Osteoblast (primary cell): ENCODE measurements at regions not wholly inside any gene's neighbourhood (a gene's known extent, or its start where the extent isn't known, plus 50 kb on each side); places are given as distances from the start of the nearest gene placed in this dataset.

ENCODE experiments used
- DNase-seq: peaks from one replicate; pipeline ENCODE4 v3.0.0; 2011; ENCODE audit warnings: low spot score, mixed read lengths; ENCODE audit not compliant: insufficient read length; ENCODE audit errors: missing footprints
- H2AFZ ChIP-seq: 2 replicates; pipeline ENCODE4 v1.6.0; 2011; ENCODE audit warnings: mild to moderate bottlenecking, low read length
- H3K27ac ChIP-seq: 2 replicates; pipeline ENCODE4 v1.5.1; 2011; ENCODE audit warnings: mild to moderate bottlenecking, low read depth, low read length, moderate library complexity
- H3K27me3 ChIP-seq: 2 replicates; pipeline ENCODE4 v1.6.0; 2012; ENCODE audit warnings: mild to moderate bottlenecking, control low read depth, inconsistent platforms, low read length, moderate library complexity; ENCODE audit not compliant: insufficient read depth
- H3K36me3 ChIP-seq: 2 replicates; pipeline ENCODE4 v1.5.1; 2011; ENCODE audit warnings: mild to moderate bottlenecking, low read length, control low read depth, moderate library complexity; ENCODE audit not compliant: insufficient read depth
- H3K4me1 ChIP-seq: 2 replicates; pipeline ENCODE4 v1.5.1; 2011; ENCODE audit warnings: mild to moderate bottlenecking, low read length, control low read depth, moderate library complexity; ENCODE audit not compliant: insufficient read depth
- H3K4me2 ChIP-seq: 2 replicates; pipeline ENCODE4 v1.6.0; 2011; ENCODE audit warnings: mild to moderate bottlenecking, low read length; ENCODE audit not compliant: insufficient read depth
- H3K4me3 ChIP-seq: fragments of 200-600 bp; sonication (generic); 3 replicates; pipeline ENCODE4 v1.5.1; 2012; ENCODE audit warnings: mild to moderate bottlenecking, low read length, inconsistent platforms; ENCODE audit not compliant: insufficient read depth
- H3K79me2 ChIP-seq: 2 replicates; pipeline ENCODE4 v1.6.0; 2012; ENCODE audit warnings: mild to moderate bottlenecking, low read length, control low read depth, inconsistent platforms; ENCODE audit not compliant: insufficient read depth
- H3K9me3 ChIP-seq: 2 replicates; pipeline ENCODE4 v1.5.1; 2011; ENCODE audit warnings: low read depth, low read length, control low read depth
- H4K20me1 ChIP-seq: 2 replicates; pipeline ENCODE4 v1.6.0; 2012; ENCODE audit warnings: mild to moderate bottlenecking, low read length, control low read depth; ENCODE audit not compliant: insufficient read depth
- TF ChIP-seq, protein P1 (sequence below): IDR thresholded peaks from 2 replicates; pipeline ENCODE4 v1.5.1; 2011; ENCODE audit warnings: mild to moderate bottlenecking, low read depth, low read length, moderate library complexity; ENCODE audit errors: extremely low read depth

DNA sequence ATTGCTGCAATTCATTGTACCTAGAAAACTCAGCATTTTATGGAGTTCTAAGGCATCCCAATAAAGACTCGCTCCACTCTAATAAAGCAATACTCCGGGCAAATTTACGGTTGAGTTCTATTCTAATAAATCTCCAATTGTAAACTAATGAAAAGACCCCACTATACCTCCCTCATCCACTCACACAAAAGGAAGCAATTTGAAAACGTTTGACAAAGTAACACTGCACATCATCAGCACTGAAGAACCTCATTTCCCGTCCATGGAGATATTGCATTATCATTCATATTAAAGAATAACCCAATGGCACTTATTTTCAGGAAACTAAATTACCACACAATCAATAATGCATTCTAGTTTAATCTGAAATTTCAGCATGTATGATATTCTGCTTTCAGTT, 111.0 kb upstream of the LMO3 start:
- Histone ChIP-seq H4K20me1 (no peaks in the 10 kb centered on the region), H2AFZ (no peak overlapping the region), H3K4me2 (no peak overlapping the region), H3K36me3 (no peaks in the 10 kb centered on the region), H3K9me3 (peaks cover 2% of the 10 kb centered on the region), H3K79me2 (no peaks in the 10 kb centered on the region), H3K4me3 (no peak overlapping the region), H3K27me3 (no peaks in the 10 kb centered on the region), H3K4me1 (no peaks in the 10 kb centered on the region), H3K27ac (no peak overlapping the region)
- DNase-seq: no peak
- TF ChIP-seq, protein P1, sequence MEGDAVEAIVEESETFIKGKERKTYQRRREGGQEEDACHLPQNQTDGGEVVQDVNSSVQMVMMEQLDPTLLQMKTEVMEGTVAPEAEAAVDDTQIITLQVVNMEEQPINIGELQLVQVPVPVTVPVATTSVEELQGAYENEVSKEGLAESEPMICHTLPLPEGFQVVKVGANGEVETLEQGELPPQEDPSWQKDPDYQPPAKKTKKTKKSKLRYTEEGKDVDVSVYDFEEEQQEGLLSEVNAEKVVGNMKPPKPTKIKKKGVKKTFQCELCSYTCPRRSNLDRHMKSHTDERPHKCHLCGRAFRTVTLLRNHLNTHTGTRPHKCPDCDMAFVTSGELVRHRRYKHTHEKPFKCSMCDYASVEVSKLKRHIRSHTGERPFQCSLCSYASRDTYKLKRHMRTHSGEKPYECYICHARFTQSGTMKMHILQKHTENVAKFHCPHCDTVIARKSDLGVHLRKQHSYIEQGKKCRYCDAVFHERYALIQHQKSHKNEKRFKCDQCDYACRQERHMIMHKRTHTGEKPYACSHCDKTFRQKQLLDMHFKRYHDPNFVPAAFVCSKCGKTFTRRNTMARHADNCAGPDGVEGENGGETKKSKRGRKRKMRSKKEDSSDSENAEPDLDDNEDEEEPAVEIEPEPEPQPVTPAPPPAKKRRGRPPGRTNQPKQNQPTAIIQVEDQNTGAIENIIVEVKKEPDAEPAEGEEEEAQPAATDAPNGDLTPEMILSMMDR: no peak

DNA sequence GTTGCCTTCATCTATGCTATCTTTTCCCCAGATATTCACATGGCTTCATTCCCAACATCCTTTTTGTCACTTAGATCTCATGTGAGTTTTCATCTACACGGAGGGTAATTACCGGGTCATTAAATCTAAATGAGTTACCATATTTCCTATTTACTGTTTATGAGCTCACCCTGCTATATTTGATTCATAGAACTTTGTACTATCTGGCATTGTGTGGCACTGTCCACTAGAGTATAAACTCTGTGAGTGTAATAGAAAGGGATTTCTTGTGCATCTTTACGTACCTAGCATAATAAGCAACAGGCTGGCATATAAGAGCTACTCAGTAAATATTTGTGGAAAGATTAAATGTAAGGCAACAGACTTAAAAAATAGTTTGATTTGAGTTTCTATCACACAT, 86.1 kb upstream of the LMO3 start:
- no peaks in the 10 kb centered on the region for H3K36me3 ChIP-seq
- H4K20me1 ChIP-seq: no peaks in the 10 kb centered on the region
- no peaks in the 10 kb centered on the region for H3K27me3 ChIP-seq
- no peaks in the 10 kb centered on the region for H3K4me1 ChIP-seq
- no peak overlapping the region for H3K4me2 ChIP-seq
- no peaks in the 10 kb centered on the region for H3K9me3 ChIP-seq
- no peak overlapping the region for H2AFZ ChIP-seq
- no peak overlapping the region for H3K27ac ChIP-seq
- DNase-seq: no peak
- H3K4me3 ChIP-seq: no peak overlapping the region
- TF ChIP-seq, protein P1: no peak
- no peaks in the 10 kb centered on the region for H3K79me2 ChIP-seq

DNA sequence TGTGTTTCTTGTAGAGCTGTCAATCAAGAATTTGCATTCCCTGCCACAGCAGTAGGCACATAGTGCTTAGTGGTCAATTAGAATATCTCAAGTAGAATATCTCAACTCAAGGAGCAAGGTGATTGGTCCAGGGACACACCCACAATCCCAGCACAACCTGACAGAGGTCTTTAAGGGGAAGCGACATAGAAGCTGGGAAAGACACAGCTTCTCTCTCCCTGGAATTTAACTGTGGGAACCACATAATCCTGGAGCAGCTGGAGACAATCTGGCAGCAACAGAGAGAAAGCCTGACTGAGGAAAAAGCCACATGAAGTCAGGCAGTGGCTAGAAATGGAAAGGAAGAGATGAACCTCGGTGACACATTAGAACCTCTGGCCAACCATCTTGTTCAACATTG, 85.7 kb upstream of the LMO3 start:
- TF ChIP-seq, protein P1: no peak
- H3K27ac ChIP-seq: no peak overlapping the region
- no peaks in the 10 kb centered on the region for H3K27me3 ChIP-seq
- H3K4me3 ChIP-seq: no peak overlapping the region
- H3K4me2 ChIP-seq: no peak overlapping the region
- H3K79me2 ChIP-seq: no peaks in the 10 kb centered on the region
- H3K9me3 ChIP-seq: no peaks in the 10 kb centered on the region
- no peak overlapping the region for H2AFZ ChIP-seq
- no peaks in the 10 kb centered on the region for H4K20me1 ChIP-seq
- no peaks in the 10 kb centered on the region for H3K4me1 ChIP-seq
- no peaks in the 10 kb centered on the region for H3K36me3 ChIP-seq
- no peak for DNase-seq

DNA sequence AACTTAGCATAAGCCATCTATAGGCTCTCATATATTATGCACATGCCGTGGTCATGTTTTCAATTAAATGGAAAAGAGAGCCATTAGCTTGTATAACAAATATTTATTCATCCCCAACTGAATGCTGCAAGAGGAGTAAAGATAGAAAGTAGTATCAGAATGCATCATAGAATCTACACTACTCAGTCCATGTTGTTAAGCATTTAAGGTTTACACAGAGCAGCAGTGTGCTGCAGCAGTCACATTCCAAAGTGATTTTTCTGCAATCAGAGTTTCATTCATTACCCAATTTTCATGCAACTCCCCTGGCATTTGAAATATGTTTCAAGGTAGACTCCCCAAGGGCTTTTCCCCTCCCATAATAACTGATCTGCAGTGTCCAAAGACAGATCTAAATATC, 82.2 kb upstream of the LMO3 start:
- Histone ChIP-seq H3K4me1 (no peaks in the 10 kb centered on the region), H3K36me3 (no peaks in the 10 kb centered on the region), H3K4me2 (no peak overlapping the region), H3K4me3 (no peak overlapping the region), H3K27me3 (no peaks in the 10 kb centered on the region), H3K9me3 (no peaks in the 10 kb centered on the region), H2AFZ (no peak overlapping the region), H3K27ac (no peak overlapping the region), H3K79me2 (no peaks in the 10 kb centered on the region), H4K20me1 (no peaks in the 10 kb centered on the region)
- no peak for DNase-seq
- TF ChIP-seq, protein P1: no peak
